ENCODE measurements at regions not wholly inside any gene's neighbourhood (a gene's known extent, or its start where the extent isn't known, plus 50 kb on each side); places are given as distances from the start of the nearest gene placed in this dataset.
A peak's percentile ranks its signal among the peaks of the same experiment; 100 is the strongest.

DNA sequence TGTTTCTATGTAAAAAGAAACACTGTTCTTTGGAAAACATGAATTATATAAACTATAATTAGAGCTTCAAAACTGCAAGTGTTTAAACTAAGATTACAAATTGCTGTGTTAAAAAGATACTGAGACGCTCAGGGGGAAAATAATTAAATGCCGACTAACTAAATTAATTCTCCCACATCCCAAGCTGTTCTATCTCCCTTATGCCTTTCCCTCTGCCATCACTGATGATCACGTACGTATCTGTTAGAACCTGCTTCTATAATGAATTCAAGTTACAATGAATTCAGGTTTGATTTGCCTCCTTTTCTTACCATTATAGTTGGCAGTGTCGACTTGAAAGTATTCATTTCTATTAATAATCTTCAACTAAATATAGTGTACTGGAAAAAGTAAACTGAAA is 349.9 kb upstream of the CDH6 start:
- TF ChIP-seq FOXM1 (IDR thresholded peaks at IDR 0.05; ENCODE audit: borderline replicate concordance, low read depth) (no peak), NFIC (IDR thresholded peaks at IDR 0.05) (no peak), TCF12 (IDR thresholded peaks at IDR 0.05; ENCODE audit: low read depth) (no peak), CREB1 (IDR thresholded peaks at IDR 0.05; ENCODE audit: low read depth) (no peak), ZBTB7A (IDR thresholded peaks at IDR 0.05; ENCODE audit: low read depth) (no peak), CEBPB (IDR thresholded peaks at IDR 0.05) (no peak), EGR1 (IDR thresholded peaks at IDR 0.05) (no peak), TEAD4 (IDR thresholded peaks at IDR 0.05) (no peak), RAD21 (IDR thresholded peaks at IDR 0.05; ENCODE audit: low read depth) (no peak), TAF1 (IDR thresholded peaks at IDR 0.05; ENCODE audit: low read depth) (no peak), YY1 (IDR thresholded peaks at IDR 0.05; ENCODE audit: low read depth) (no peak), EP300 (IDR thresholded peaks at IDR 0.05; ENCODE audit: borderline replicate concordance) (no peak)
- TF ChIP-seq, protein P1, sequence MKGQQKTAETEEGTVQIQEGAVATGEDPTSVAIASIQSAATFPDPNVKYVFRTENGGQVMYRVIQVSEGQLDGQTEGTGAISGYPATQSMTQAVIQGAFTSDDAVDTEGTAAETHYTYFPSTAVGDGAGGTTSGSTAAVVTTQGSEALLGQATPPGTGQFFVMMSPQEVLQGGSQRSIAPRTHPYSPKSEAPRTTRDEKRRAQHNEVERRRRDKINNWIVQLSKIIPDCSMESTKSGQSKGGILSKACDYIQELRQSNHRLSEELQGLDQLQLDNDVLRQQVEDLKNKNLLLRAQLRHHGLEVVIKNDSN (IDR thresholded peaks at IDR 0.05) = no peak
- TF ChIP-seq, protein P2, sequence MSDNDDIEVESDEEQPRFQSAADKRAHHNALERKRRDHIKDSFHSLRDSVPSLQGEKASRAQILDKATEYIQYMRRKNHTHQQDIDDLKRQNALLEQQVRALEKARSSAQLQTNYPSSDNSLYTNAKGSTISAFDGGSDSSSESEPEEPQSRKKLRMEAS (IDR thresholded peaks at IDR 0.05) = no peak
- TF ChIP-seq, protein P3, sequence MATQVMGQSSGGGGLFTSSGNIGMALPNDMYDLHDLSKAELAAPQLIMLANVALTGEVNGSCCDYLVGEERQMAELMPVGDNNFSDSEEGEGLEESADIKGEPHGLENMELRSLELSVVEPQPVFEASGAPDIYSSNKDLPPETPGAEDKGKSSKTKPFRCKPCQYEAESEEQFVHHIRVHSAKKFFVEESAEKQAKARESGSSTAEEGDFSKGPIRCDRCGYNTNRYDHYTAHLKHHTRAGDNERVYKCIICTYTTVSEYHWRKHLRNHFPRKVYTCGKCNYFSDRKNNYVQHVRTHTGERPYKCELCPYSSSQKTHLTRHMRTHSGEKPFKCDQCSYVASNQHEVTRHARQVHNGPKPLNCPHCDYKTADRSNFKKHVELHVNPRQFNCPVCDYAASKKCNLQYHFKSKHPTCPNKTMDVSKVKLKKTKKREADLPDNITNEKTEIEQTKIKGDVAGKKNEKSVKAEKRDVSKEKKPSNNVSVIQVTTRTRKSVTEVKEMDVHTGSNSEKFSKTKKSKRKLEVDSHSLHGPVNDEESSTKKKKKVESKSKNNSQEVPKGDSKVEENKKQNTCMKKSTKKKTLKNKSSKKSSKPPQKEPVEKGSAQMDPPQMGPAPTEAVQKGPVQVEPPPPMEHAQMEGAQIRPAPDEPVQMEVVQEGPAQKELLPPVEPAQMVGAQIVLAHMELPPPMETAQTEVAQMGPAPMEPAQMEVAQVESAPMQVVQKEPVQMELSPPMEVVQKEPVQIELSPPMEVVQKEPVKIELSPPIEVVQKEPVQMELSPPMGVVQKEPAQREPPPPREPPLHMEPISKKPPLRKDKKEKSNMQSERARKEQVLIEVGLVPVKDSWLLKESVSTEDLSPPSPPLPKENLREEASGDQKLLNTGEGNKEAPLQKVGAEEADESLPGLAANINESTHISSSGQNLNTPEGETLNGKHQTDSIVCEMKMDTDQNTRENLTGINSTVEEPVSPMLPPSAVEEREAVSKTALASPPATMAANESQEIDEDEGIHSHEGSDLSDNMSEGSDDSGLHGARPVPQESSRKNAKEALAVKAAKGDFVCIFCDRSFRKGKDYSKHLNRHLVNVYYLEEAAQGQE (IDR thresholded peaks at IDR 0.05; ENCODE audit: low read depth) = no peak

DNA sequence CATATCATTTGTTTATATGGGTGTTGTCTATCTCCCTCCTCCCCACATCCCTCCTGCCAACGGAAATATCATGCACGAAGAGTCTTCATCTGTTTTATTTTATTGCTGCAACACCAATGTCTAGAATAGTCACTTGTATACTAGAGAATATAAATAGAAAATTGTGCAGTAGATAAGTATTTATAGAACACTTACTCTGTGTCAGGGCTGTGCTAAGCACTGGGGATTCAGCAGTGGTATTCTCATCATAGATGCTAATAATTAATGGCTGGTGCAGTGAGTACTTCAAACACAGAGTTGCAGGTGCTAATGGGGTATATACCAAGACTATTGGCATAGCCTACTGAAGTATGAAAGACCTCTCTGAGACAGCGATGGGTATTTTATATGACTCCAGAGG is 353.5 kb upstream of the CDH6 start:
- TF ChIP-seq EP300 (IDR thresholded peaks at IDR 0.05; ENCODE audit: borderline replicate concordance) (no peak), RAD21 (IDR thresholded peaks at IDR 0.05; ENCODE audit: low read depth) (no peak), TEAD4 (IDR thresholded peaks at IDR 0.05) (no peak), ZBTB7A (IDR thresholded peaks at IDR 0.05; ENCODE audit: low read depth) (no peak), EGR1 (IDR thresholded peaks at IDR 0.05) (no peak)
- TF ChIP-seq, protein P3 (IDR thresholded peaks at IDR 0.05; ENCODE audit: low read depth) = no peak
- TF ChIP-seq, protein P2 (IDR thresholded peaks at IDR 0.05) = no peak

DNA sequence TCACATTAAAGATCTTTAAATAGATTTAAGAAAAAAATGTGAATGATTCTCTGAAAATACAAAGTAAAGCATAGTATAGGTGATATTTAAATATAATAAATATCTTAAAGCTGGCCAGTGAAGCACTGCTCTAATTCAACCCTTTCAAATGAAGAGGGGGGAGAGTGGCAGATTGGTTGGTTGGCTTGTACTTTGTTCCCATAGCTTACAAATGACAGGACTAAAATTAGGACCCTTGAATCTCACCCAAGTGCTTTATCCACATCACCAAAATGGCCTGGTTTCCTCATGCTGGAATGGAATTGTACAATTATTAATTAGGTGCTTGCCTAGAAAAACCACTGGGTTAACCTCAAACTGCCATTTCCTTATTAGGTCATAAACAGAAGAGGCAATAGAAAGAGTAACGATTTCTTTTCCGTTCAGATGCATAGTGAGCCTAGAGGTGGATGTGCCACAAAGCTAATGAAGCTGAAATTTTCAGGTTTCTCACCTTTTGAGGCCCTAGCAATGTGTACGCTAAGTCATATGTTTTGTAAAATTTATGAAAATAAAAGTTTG is 354.5 kb upstream of the CDH6 start:
- TF ChIP-seq, protein P2 (IDR thresholded peaks at IDR 0.05) = no peak
- no peak for TF ChIP-seq FOXM1 (IDR thresholded peaks at IDR 0.05; ENCODE audit: borderline replicate concordance, low read depth)
- no peak for TF ChIP-seq ZBTB7A (IDR thresholded peaks at IDR 0.05; ENCODE audit: low read depth)
- no peak for TF ChIP-seq TEAD4 (IDR thresholded peaks at IDR 0.05)
- TF ChIP-seq CREB1 (IDR thresholded peaks at IDR 0.05; ENCODE audit: low read depth) = no peak
- TF ChIP-seq CEBPB (IDR thresholded peaks at IDR 0.05) = no peak
- TF ChIP-seq, protein P1 (IDR thresholded peaks at IDR 0.05) = no peak
- no peak for TF ChIP-seq RAD21 (IDR thresholded peaks at IDR 0.05; ENCODE audit: low read depth)
- no peak for TF ChIP-seq TCF12 (IDR thresholded peaks at IDR 0.05; ENCODE audit: low read depth)
- TF ChIP-seq EGR1 (IDR thresholded peaks at IDR 0.05) = no peak
- no peak for TF ChIP-seq NFIC (IDR thresholded peaks at IDR 0.05)
- no peak for TF ChIP-seq TAF1 (IDR thresholded peaks at IDR 0.05; ENCODE audit: low read depth)
- no peak for TF ChIP-seq EP300 (IDR thresholded peaks at IDR 0.05; ENCODE audit: borderline replicate concordance)
- TF ChIP-seq YY1 (IDR thresholded peaks at IDR 0.05; ENCODE audit: low read depth) = no peak
- TF ChIP-seq, protein P3 (IDR thresholded peaks at IDR 0.05; ENCODE audit: low read depth) = no peak

DNA sequence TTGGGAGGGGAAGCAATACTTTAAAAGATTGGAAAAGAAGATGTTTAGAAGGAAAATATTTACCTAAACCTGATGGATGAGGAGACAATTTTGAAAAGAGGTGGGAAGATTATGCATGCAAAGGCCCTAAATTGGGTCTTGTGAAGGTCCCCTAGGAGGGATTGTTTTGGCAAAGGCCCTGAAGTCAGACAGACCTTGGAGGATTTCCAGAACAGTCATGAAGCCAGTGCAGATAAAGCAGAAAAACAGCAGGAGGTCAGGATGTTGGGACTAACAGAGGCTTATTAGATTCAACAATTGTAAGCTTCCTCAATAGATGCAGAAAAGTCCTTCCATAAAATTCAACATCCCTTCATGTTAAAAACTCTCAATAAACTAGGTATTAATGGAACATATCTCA is 361.0 kb upstream of the CDH6 start:
- TF ChIP-seq NFIC (IDR thresholded peaks at IDR 0.05) (peak; percentile 20; the same call in 1 of the 2 replicates), CREB1 (IDR thresholded peaks at IDR 0.05; ENCODE audit: low read depth) (no peak), TEAD4 (IDR thresholded peaks at IDR 0.05) (no peak), ZBTB7A (IDR thresholded peaks at IDR 0.05; ENCODE audit: low read depth) (no peak)

Data from Ishikawa (cell line).